Stimulated activated CD4-positive, alpha-beta T cell treated with anti-CD3 and anti-CD28 coated beads, Interleukin-1b, Interleukin-23, amount 100 ng/mL, for 24 hours (primary cell): ENCODE measurements at regions not wholly inside any gene's neighbourhood (a gene's known extent, or its start where the extent isn't known, plus 50 kb on each side); places are given as distances from the start of the nearest gene placed in this dataset.

ENCODE experiments used
- DNase-seq, 4 experiments: peaks; one replicate each; pipeline ENCODE4 v3.0.0-alpha.2; 2020; ENCODE audit warnings: low read depth in 4 of 4, low spot score in 1 of 4

DNA sequence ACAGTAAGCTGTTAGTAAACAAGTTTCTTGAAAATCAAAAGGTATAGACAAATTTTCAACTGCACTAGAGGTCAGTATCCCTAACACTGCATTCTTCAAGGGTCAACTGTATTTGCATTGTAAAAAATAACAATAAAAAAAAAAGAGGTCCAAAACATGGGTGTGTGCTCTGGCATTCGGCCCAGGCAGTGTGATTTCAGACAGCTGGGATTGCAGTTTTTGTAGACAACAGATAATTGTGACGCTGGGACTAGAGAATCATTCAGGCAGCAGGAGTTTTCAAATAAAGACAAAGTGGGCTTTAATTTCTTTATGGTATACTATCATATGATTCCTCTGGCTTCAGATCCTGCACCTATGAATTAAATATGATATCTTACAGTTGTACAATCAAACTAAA is 543.2 kb upstream of the SEMA3D start:
- no peak for DNase-seq

DNA sequence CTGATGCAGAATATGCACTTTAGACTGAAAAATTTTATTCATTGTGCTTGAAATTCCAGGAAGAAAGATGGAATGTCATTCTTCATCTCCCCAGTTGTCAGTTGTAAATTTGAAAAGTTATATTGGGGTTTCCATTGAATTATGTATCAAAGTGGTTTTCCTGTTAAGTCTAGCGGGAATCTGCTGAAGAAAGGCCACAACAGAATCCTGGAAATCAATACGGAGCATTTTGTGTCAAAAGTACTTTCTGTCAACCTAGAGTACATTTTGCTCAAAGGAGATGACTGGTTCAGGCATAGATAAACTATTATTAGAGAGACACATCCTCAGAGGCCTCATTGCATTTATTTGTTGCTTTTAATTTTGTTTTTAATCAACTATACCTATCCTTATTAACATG is 538.2 kb upstream of the SEMA3D start:
- DNase-seq: no peak

DNA sequence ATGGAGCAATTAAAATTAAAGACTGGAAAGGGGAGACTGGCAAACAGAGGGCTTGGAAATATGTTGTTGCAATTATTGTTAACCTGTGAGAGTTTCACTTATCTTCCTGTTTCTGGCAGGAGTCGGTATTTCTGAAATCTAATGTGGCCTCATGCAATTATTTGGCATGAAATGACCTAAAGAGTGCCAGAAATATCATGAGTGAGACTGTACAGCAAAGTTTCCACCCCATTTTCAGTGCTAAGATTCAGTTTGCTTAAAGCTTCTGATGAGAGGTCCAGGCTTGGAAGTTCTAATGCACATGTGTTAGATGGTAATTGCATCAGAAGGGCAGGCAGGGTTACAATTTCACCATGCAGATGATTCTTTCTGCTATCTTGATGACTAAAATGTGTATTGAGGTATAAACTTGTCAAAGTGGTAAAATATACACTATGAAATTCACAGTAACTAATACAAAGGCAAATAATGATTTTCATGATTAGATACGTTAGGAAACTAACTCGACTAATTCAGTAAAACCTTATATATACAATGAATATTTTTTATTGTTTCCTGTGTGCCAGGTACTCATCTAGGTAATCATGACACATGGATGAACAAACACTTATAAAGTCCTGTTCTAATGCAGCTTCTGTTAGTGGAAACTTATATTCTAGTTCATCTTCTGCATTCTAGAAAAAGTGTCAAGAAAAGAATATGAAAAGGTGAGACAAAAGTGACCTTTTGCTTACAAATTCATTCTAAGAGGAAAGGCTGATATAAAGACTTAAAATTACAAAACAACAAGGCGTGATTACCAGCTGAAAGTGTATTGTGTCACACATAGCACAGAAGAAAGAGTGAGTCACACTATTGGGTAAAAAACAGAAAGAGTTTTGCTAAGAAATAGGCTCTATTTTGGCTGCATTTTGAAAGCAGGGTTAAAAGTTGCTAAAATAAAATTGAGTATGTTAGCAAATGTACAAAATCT is 533.4 kb upstream of the SEMA3D start:
- DNase-seq: no peak

DNA sequence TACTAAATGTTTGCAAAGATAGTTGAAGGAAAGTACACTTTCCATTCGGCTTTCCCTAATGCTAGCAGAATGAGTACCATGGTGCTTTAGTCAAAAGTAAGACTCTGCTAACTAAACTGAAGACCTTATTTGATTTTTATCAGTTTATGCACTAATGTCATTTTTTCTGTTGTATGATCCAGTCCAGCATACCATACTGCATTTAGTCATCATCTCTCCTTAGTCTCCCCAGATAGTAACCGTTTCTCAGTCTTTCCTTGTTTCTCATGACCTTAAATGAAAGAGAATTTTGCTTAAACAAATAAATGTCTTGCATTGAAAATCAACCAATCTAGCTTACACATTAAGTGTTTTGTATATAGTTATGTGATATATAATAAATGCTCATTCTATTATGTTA is 529.5 kb upstream of the SEMA3D start:
- no peak for DNase-seq

DNA sequence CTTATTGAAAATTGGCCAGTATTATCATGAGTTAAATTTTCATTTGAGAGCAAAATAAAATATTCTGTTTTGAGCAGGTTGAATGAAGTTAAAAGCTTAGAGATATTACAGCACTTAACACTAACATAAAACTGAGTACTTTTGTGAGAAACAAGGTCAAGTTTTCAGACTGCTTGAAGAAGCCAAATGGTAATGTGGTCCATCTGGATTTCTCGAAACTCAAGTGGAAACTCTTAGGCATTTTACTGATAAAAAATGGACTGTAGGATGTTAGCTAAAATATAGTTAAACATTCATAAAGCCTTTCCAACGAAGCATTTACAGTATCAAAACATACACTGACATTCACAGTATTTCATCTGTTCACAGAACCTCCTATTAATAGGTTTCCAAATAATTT is 528.1 kb upstream of the SEMA3D start:
- DNase-seq: no peak

DNA sequence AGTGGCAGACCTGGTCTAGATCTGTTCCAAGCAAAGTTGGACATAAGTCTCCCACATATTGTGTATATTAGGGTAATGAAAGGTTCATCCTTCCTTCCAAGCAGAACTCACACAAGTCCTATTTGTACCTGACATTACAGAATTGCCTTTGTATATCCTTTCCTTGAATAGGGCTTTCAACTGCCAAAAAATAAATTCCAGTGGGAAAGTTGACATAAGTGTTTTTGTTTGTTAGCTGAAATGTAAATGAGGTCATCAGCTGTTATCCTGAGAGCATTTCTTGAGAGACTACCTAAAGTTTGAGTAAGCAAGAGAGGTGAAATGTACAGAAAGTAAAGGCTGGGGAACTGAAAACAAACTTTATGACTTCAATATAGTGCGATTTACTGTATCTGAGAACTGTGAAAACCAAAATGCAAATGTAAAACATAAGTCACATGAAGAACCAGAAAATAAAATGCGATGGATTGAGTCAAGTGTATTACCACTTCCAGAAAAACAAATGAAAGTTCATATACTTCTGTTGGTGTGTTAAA is 527.3 kb upstream of the SEMA3D start:
- DNase-seq: no peak

DNA sequence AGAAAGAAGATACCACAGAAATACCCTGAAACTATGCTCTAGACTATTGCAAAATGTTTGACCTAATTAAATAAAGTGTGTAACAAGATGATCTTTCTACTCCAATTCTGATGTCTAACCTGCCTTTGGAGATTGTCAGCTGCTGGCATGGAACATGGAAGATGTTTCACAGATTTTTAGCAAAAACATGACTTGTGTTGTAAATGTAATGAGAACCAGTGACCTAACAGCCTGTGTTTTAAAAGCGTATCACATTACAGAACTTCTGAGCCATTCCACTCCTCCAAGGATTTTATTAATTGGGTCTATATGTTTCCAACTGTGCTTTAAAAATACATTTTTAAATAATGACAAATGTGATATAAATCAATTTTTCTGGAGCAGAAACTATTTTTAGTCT is 526.3 kb upstream of the SEMA3D start:
- no peak for DNase-seq

DNA sequence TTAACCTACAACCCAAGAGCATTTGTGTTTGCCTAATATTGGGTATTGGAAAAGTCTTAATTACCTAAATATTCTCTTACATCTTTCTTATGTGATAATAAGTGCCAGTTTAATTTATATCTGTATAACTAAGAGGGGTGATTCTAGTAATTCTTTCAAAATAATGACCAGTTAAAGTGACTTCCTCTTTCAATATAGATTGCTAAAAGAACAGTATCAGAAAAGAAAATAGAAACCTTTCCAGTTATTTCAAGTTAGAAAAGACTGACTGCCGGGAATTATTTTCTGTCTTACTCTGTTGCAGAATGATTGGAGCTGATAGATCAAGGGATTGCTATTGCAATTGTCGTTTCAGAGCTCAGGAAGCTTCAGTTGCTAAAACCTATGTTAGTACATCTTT is 525.0 kb upstream of the SEMA3D start:
- DNase-seq: no peak

DNA sequence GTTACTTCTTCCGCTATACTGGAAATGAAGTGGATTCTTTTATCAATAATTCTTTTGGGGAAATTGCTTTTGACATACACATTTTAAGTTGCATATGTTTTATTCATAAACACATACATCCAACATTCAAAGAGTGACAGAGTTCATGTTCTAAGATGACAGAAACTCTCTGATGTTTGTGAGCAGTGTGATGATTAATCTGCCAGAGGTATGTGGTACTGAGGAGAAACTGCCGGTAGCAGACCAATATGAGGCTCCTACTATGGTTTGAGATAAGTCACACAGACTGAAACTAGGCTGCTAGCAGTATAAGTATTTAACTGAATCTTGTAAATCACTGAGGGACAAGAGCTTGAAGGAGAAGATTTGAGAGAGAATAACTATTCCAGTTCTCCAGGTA is 524.1 kb upstream of the SEMA3D start:
- no peak for DNase-seq

DNA sequence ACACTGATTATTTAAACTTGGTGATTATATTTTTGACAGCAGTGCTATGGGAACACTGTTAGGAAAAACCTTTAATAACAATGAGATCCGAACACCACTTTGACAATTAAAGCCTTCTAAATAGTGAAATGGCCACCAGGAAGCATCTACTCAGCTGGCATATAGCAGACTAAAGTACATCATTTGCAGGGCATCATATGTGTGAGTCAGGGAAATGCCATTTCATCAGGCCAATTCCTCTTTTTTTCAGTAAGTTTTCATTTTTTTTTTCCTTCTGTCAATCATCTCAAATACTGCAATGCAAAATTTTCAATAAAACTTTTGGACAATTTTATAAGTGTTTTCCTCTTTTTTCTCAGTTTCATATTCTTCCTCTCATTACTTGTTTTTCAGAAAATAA is 521.4 kb upstream of the SEMA3D start:
- DNase-seq: no peak

DNA sequence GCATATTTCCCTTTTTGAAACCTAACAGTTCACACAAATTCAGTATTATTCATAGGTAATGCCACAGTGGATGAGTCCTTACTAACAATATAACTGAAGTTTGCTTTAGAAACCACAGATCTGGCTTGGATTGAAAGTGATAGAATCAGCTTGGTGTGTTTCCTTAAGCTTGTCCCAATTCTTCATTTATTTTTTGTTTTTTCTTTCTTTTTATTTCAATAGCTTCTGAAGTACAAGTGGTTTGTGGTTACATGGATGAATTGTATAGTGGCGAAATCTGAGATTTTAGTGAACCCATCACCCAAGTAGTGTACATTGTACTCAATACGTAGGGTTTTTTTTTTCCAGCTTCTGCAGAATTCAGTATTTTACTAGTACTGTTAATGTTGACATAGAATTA is 518.2 kb upstream of the SEMA3D start:
- DNase-seq: no peak

DNA sequence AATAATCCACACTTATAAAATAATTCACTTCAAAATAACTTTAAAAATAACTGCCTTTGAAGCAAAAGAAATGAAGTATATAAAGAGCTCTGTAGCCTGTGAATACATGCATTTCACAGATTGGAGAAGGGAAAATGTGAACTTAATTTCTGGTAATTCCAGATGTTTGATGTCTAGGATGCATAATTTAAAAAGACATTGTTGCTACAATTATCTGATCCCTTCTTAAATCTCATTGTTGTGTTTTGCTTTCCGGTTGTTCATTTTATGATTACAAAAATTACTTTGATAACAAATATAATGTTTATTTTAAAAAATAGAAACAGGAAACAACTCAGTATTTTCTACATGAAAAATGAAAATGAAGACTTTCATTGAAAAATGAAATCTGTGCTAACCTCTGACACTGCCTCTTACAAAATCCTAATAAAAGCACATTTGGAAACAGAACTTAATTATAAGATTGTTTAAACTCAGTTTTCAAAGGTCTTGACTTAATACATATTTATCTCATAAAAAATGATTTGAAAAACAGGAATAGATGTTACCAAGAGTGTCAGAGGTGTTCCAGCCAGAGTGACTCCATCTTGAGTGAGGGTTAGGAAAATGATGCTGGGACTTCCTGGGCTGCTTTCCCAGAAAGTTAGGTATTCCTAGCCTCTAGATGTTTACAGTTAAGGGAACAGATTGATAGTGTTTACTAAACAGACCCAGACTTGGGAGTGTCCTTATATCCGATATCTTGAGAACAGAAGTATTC is 516.6 kb upstream of the SEMA3D start:
- DNase-seq: no peak

DNA sequence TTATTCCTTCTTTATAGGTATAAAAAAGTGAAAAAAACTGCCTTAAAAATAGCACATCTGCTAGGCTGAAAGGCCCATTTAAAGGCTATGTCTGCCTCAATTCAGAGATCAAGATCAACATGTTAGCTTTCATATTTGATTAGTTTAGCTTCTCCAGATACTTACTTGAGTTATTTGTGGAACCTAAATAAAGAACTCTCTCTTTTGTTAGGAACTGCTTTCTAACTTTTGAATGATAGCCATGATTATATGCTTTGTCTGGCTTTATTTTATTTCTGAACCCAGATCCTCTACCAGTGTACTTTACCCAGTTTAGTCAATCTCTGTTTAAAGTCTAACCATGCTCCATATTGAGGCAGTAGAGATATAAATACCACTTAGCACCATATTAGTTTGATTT is 515.5 kb upstream of the SEMA3D start:
- DNase-seq: no peak

DNA sequence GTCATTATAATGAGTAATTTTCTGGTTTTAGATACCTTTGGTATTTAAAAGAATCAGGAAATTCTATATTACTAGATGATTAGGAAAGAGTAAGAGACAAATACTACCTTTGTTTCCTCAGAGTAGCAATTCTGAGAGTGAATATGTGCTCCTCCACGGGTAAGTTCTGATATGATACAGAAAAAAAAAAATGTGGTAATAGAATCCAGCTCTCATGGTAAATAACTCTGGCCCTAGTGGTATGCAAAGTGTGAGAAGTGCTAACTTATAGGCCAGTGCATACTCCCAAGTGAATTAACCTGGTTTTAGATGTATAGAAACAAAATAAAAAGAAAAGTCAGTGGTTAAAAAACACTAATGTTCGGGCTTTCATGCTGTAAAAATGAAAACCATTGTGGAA is 512.6 kb upstream of the SEMA3D start:
- DNase-seq: no peak

DNA sequence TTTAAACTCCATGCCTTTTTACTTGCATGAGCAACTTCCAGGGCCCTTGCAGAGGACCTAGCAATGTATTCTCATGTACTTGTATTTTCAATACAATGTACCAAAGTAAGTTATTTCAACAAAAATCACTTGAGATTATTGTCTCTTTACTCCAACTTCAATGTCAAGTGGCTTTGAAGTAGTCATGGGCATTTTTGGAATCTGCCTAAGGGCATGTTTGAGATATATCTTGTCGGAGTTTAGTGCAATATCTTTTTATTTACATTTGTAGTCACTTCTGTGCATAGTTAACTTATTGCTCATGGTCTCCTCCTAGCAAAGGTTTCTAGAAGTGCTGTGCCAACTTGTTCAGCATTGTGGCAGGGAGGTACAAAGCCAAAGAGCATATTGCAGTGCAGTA is 508.7 kb upstream of the SEMA3D start:
- DNase-seq: no peak

DNA sequence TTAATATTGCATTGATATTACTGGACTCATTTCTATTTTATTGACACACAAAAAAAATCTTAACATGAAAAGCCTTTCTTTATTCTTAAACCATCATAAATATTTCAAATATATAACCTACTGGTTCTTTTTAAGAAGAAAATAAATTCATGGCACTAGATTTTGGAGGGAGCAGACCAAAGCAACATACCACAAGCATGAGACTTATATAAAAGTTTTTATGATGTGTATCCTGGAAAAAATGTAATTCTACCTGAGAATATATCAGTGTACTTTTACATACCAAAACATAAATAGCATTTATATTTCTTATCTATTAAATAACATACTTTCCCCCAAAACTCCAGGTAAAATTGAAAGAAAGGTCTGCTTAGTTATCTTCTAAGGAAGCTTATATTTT is 508.2 kb upstream of the SEMA3D start:
- DNase-seq: no peak

DNA sequence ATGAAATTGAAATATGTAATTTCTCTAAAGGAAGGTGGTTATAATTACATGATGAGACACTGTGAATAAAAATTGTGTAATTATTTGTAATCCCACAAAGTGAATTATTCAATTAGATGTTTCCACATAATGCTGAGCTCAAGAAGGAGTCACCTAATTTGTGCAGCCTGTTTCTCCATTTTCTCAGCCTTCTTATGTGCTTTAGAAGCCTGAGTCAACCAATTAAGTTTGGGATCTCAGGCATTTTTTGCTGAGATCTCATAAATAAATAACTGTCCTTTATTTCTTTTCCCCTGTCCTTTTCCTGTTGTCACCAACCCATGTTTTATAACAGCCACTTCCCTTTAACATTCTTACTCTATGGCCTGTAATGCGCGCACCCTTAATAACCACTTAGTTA is 506.5 kb upstream of the SEMA3D start:
- DNase-seq: no peak

DNA sequence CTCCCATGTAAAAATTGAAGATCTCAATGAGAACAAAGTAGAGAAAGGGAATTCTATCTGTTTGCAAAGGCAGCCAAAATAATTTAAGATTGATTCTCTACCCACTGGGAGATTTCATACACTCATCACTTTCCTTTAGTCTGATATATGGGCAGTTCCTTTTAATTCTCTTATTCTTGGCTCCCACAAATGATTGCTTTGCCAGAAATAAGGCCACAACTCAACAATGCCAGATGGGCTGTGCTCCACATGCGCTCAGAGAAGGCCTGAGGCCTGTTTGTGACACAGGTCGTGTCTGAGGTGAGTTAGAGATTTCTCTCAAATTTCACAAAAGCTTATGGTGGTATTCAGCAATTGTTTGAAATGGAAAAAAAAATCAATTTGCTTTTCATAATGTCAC is 501.9 kb upstream of the SEMA3D start:
- no peak for DNase-seq

DNA sequence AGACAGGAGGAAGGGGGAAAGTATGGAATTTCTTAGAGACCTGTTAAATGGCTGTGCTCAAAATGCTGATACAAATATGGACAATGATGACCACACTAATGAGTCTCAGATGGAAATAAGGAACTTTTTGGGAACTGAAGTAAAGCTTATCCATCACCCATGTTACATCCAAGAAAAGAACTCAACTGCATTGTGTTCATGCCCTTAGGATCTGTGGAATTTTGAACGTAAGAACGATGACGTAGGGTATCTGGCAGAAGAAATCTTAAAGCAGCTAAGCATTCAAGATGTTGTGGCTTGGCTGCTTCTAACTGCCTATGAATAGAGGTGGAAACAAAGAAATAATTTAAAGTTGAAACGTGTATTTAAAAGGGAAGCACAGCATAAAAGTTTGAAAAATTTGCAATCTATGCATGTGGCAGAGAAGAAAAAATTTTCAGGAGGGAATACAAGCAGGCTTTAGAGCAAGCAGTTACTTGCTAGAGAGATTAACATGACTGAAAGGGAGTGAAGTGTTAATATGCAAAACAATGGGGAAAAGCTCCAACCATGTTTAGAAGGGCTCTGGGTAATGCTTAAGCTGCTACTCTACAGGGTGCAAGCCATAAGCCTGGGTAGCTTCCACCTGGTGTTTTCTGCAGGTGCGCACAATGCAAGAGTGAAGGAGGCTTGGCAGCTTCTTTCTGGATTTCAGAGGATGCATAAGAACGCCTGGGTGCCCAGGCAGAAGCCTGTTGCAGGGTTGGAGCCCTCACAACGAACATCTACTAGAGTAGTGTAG is 499.7 kb upstream of the SEMA3D start:
- no peak for DNase-seq

DNA sequence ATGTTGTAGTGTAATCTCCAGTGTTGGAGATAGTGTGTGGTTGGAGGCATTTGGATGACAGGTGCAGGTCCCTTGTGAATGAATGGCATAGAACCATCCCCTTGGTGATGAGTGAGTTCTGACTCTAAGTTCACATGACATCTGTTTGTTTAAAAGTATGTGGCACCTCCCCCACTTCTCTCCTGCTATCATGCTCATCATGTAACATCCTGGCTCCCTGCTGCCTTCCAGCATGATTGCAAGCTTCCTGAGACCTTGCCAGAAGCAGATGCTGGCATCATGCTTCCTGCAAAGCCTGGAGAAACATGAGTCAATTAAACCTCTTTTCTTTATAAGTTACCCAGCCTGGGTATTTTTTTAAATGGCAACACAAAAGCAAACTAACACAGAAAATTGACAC is 499.0 kb upstream of the SEMA3D start:
- no peak for DNase-seq

DNA sequence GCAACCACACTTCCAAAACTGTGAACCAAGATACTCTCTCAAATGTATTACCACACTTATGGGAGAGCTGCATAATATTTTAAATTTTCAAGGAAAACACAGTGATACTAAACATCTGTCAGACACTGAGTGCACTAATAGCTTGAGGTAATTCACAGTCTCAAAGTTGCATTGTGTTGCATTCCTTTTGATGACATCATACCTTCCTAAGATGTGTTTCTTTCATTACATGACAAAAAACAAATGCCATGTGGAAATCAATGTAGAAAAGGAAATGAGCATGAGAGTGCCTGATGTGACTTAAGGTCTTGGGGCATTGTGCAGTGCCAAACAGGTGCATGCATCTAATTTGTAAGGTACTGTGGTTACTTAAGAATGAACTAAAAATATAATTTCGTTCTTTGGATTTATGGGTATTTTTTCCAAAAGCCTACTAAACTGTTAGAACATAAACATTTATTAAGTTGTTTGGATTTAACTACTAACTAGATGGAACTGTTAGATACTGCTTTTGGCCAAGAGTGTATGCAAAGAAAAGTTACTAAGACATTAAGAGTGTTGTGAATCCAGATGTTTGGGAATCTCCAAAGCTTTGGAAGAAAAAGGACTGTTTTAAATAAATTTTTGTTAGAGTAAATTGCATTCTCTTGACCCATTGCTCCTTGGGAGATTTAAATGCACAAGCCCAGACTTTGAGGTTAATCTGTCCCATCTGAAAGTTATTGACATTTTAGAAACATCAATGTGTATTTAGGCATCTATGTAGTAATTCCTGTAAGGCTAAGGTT is 496.2 kb upstream of the SEMA3D start:
- DNase-seq: no peak
